HepG2 (cell line): ENCODE measurements at regions not wholly inside any gene's neighbourhood (a gene's known extent, or its start where the extent isn't known, plus 50 kb on each side); places are given as distances from the start of the nearest gene placed in this dataset.

Source experiments
- ARNT2 ChIP-seq: sonication (generic); formaldehyde crosslinking; IDR thresholded peaks from 2 replicates; pipeline ENCODE4 v1.8.0; 2022; ENCODE audit warnings: mild to moderate bottlenecking, low read depth, missing genetic modification reagents, moderate library complexity
- HOXA3 ChIP-seq: sonication (generic); formaldehyde crosslinking; IDR thresholded peaks from 2 replicates; pipeline ENCODE4 v1.5.0; 2020; ENCODE audit warnings: missing genetic modification reagents
- POLR2AphosphoS5 ChIP-seq: IDR thresholded peaks from 2 replicates; pipeline ENCODE4 v1.6.1; 2012; ENCODE audit warnings: low read depth, low read length
- ZNF138 ChIP-seq: sonication (generic); formaldehyde crosslinking; IDR thresholded peaks from 2 replicates; pipeline ENCODE4 v1.5.0; 2020; ENCODE audit warnings: mild to moderate bottlenecking, low read depth, missing genetic modification reagents

- no peak for TF ChIP-seq ZNF138 (CRISPR knock-in tag)
- TF ChIP-seq ARNT2 (CRISPR knock-in tag): no peak
- TF ChIP-seq HOXA3: no peak
- no peak for TF ChIP-seq POLR2AphosphoS5
Measured at GRCh38 chrX:147710301-147710700, 201.4 kb upstream of the FMR1 start.
